HG03469 (cell line): ENCODE measurements at regions not wholly inside any gene's neighbourhood (a gene's known extent, or its start where the extent isn't known, plus 50 kb on each side); places are given as distances from the start of the nearest gene placed in this dataset.

Source experiments
- ATAC-seq: cut with Tn5 transposase; IDR thresholded peaks from one replicate; pipeline ENCODE4 v1.9.1; 2021; ENCODE audit warnings: mild to moderate bottlenecking, moderate library complexity, moderate number of reproducible peaks; ENCODE audit not compliant: unreplicated experiment

DNA sequence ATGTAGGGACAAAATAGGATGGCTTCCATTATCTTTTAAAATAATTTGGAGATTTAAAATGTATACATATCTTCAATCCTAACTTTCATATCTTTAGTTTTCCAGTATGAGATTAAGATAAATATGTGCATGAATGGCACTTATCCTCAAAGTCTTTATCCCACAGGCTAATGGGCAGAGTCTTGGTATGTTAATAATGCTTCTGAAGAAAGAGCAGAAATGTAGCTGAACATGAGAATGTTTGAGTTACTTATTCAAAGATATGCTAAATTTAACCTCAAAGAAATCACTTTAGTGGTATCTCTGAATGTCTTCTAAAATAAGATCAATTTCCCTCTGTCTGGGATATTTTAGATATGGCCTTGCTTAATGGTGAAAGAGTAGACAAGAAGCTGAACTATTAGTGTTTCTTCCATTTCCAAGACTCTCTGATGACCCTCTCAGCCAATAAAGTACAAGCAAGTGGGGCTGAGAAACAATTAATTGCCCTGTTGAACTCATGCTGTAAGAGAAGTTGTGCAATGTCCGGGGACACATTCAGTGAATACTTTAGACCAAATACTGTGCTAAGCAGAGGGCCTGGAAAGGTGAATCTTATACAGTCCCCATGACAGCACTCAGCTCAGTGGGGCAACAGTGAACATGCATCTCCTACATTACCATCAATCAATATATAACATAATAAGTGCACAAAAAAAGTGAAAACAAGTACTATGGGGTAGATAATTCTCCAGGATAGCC is 50.0 kb upstream of the ADAMTSL1 start:
- ATAC-seq = no peak
